Spleen (tissue), 7 donors: ENCODE measurements at regions not wholly inside any gene's neighbourhood (a gene's known extent, or its start where the extent isn't known, plus 50 kb on each side); places are given as distances from the start of the nearest gene placed in this dataset.

Experiments
- POLR2AphosphoS5 ChIP-seq, 3 donors: sonication (generic); formaldehyde crosslinking; IDR thresholded peaks; one replicate each; pipeline ENCODE4 v1.5.1; 2017; ENCODE audit warnings: antibody characterized with exemption in 3 of 3
- TF ChIP-seq, protein P1 (sequence below), 11 experiments: fragments of 200-600 bp in 7 of 11; fragments of 450-650 bp in 4 of 11; sonication (generic) in 4 of 11; IDR thresholded peaks in 8 of 11; conservative IDR thresholded peaks in 3 of 11; 1 replicate in 7 of 11; 2 replicates in 4 of 11; pipeline versions ENCODE4 v1.4.0 to v1.8.0; 2016 to 2021; ENCODE audit warnings: antibody characterized with exemption in 11 of 11, inconsistent platforms in 4 of 11, mild to moderate bottlenecking in 1 of 11
- donor health status: DM: no; HTN: no; CAD: no; lungs with moderate emphysema.
- donor health status: DM: no; HTN: no; CAD: no.
- donor health status: DM: no; HTN: no; CAD: no.

DNA sequence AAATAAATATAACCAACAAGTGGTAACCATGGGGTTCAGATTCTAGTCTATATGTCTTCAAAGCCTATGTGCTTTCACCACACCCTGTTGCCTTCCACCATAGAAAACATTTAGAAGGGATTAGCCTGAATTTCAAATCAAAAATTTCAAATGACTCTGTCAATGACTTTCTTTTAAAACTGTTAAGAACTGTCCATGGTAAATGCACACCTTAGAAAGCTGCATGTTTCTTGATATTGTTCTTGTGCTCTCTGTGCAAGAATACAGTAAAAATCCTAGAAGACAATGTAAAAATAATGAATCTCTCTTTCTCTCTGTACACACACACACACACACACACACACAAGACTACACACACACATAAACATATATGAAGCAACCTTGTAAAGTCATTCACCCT is 74.6 kb upstream of the EXOC1L start:
- TF ChIP-seq, protein P1, sequence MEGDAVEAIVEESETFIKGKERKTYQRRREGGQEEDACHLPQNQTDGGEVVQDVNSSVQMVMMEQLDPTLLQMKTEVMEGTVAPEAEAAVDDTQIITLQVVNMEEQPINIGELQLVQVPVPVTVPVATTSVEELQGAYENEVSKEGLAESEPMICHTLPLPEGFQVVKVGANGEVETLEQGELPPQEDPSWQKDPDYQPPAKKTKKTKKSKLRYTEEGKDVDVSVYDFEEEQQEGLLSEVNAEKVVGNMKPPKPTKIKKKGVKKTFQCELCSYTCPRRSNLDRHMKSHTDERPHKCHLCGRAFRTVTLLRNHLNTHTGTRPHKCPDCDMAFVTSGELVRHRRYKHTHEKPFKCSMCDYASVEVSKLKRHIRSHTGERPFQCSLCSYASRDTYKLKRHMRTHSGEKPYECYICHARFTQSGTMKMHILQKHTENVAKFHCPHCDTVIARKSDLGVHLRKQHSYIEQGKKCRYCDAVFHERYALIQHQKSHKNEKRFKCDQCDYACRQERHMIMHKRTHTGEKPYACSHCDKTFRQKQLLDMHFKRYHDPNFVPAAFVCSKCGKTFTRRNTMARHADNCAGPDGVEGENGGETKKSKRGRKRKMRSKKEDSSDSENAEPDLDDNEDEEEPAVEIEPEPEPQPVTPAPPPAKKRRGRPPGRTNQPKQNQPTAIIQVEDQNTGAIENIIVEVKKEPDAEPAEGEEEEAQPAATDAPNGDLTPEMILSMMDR (IDR thresholded peaks at IDR 0.05 in 8 of 11, conservative IDR thresholded peaks at IDR 0.05 in 3 of 11) = no peak
- no peak for TF ChIP-seq POLR2AphosphoS5 (IDR thresholded peaks at IDR 0.05)
